ENCODE measurements at regions not wholly inside any gene's neighbourhood (a gene's known extent, or its start where the extent isn't known, plus 50 kb on each side); places are given as distances from the start of the nearest gene placed in this dataset.
"Not testable (repeated sequence)": the region's sequence is repeated elsewhere in the genome, so short reads cannot be mapped to it uniquely, and the experiment has no call there.

DNA sequence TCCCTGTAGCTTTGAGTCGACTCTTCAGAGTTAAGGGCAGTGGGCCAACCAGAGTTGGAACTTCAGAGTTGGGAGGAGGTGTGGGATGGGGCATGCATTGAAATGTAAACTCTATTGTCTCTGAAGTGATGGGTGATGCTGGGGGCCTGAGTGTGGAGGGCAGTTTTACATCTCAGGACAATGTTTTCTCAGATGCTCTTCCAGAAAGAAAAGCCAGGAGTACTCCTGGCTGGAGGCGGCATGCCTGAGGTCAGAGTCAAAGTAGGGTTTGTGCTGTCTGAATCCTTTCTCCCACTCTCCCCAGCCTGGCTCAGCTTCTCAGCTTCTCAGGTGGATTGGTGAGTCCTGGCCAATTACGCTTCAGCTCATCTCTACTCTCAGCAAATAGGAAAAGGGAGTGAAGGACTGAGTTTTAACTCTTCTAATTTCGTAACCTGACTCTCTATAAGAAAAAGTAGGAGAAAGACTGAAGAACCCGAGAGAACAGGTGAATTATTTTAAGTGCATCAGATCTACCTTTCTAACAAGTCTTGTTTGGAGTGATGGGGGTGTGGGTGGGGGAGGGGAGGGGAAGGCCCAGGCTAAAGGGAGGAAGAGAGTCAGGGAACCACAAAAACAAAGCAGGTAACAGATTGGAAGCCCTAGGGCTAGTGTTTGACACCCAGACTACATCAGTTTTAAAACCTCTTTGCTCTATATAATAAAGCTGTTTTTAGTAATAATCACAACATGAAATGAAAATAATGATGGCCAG, 107.5 kb upstream of the PELI1 start:
- Histone ChIP-seq H3K9ac (ENCODE audit: low read length) (no peak overlapping the region), H3K4me1 (ENCODE audit: control insufficient read depth in 2 of 2, insufficient read depth in 2 of 2, low read length in 2 of 2) (no peaks in the 10 kb centered on the region), H3K36me3 (replicated peaks in 1 of 2; ENCODE audit: control extremely low read depth in 1 of 2, control insufficient read depth in 1 of 2, extremely low read depth in 1 of 2, insufficient read depth in 2 of 2, low read length in 1 of 2) (no peaks in the 10 kb centered on the region), H2AFZ (ENCODE audit: insufficient read depth, low read depth, low read length, poor library complexity, severe bottlenecking) (no peak overlapping the region), H3K27ac (ENCODE audit: low read length in 2 of 2) (no peak overlapping the region), H3K79me2 (ENCODE audit: control insufficient read depth, insufficient read depth, low read length) (no peaks in the 10 kb centered on the region), H3K9me3 (ENCODE audit: control extremely low read depth in 1 of 3, control insufficient read depth in 2 of 3, insufficient read depth in 1 of 3, low read length in 2 of 3) (no peaks in the 10 kb centered on the region), H3K27me3 (replicated peaks in 1 of 4; ENCODE audit: control extremely low read depth in 1 of 4, control insufficient read depth in 3 of 4, insufficient read depth in 4 of 4, low read length in 3 of 4) (no peaks in the 10 kb centered on the region), H3K4me3 (ENCODE audit: control extremely low read depth in 1 of 5, extremely low read depth in 1 of 5, insufficient read depth in 1 of 5, low read depth in 2 of 5, low read length in 4 of 5) (no peak overlapping the region), H3K4me2 (replicated peaks; ENCODE audit: low read depth, low read length, poor library complexity, severe bottlenecking) (no peak overlapping the region), H4K20me1 (ENCODE audit: control insufficient read depth, insufficient read depth, low read length, poor library complexity, severe bottlenecking) (no peaks in the 10 kb centered on the region)
- CTCF ChIA-PET: interaction anchor here (0.6 kb wide), 1 partner anchor 14 kb away, joined by 3 read pairs; no protein-coding TSS in a partner anchor
- TF ChIP-seq, protein P1, sequence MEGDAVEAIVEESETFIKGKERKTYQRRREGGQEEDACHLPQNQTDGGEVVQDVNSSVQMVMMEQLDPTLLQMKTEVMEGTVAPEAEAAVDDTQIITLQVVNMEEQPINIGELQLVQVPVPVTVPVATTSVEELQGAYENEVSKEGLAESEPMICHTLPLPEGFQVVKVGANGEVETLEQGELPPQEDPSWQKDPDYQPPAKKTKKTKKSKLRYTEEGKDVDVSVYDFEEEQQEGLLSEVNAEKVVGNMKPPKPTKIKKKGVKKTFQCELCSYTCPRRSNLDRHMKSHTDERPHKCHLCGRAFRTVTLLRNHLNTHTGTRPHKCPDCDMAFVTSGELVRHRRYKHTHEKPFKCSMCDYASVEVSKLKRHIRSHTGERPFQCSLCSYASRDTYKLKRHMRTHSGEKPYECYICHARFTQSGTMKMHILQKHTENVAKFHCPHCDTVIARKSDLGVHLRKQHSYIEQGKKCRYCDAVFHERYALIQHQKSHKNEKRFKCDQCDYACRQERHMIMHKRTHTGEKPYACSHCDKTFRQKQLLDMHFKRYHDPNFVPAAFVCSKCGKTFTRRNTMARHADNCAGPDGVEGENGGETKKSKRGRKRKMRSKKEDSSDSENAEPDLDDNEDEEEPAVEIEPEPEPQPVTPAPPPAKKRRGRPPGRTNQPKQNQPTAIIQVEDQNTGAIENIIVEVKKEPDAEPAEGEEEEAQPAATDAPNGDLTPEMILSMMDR (IDR thresholded peaks at IDR 0.05): no peak
- Mint-ChIP-seq H3K9me3 (ENCODE audit: insufficient read depth) (no peaks in the 10 kb centered on the region), H3K27ac (no peak overlapping the region), H3K4me1 (no peaks in the 10 kb centered on the region), H3K27me3 (no peaks in the 10 kb centered on the region), H3K4me3 (no peak overlapping the region)
- intact Hi-C loops (cut with micrococcal nuclease): loop anchor here (1.0 kb wide), 1 partner anchor 8 kb away; no protein-coding TSS in a partner anchor
- ATAC-seq (ENCODE audit: low read depth) (no peak), DNase-seq (no peak)
- 85% methylated on average over 2 of the region's 5 CpGs for WGBS (ENCODE audit: insufficient coverage)
- POLR2A ChIA-PET: no interaction called here

DNA sequence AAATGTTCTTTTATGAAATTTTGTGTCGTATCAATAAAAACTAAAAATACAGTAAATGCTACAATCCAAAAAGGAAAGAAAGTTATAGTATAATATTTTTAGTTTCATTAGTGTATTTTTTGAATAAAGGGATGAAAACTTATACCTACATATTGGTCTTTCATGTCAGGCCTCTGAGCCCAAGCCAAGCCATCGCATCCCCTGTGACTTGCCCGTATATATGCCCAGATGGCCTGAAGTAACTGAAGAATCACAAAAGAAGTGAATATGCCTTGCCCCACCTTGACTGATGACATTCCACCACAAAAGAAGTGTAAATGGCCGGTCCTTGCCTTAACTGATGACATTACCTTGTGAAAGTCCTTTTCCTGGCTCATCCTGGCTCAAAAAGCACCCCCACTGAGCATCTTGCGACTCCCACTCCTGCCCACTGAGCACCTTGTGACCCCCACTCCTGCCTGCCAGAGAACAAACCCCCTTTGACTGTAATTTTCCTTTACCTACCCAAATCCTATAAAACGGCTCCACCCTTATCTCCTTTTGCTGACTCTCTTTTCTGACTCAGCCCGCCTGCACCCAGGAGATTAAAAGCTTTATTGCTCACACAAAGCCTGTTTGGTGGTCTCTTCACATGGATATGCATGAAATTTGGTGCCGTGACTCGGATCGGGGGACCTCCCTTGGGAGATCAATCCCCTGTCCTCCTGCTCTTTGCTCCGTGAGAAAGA, 108.2 kb upstream of the PELI1 start:
- H4K20me1 ChIP-seq (ENCODE audit: control insufficient read depth, insufficient read depth, low read length, poor library complexity, severe bottlenecking); CTCF ChIA-PET; ATAC-seq (ENCODE audit: low read depth); intact Hi-C loops (cut with micrococcal nuclease); H3K27ac ChIP-seq (ENCODE audit: low read length in 2 of 2); H3K4me3 ChIP-seq (ENCODE audit: control extremely low read depth in 1 of 5, extremely low read depth in 1 of 5, insufficient read depth in 1 of 5, low read depth in 2 of 5, low read length in 4 of 5); H3K79me2 ChIP-seq (ENCODE audit: control insufficient read depth, insufficient read depth, low read length); H3K4me2 ChIP-seq (replicated peaks; ENCODE audit: low read depth, low read length, poor library complexity, severe bottlenecking); POLR2A ChIA-PET; H3K4me3 Mint-ChIP-seq; H3K36me3 ChIP-seq (replicated peaks in 1 of 2; ENCODE audit: control extremely low read depth in 1 of 2, control insufficient read depth in 1 of 2, extremely low read depth in 1 of 2, insufficient read depth in 2 of 2, low read length in 1 of 2); H3K9me3 Mint-ChIP-seq (ENCODE audit: insufficient read depth); DNase-seq; H3K9ac ChIP-seq (ENCODE audit: low read length); H3K4me1 Mint-ChIP-seq; H2AFZ ChIP-seq (ENCODE audit: insufficient read depth, low read depth, low read length, poor library complexity, severe bottlenecking); H3K27ac Mint-ChIP-seq; H3K9me3 ChIP-seq (ENCODE audit: control extremely low read depth in 1 of 3, control insufficient read depth in 2 of 3, insufficient read depth in 1 of 3, low read length in 2 of 3); H3K27me3 ChIP-seq (replicated peaks in 1 of 4; ENCODE audit: control extremely low read depth in 1 of 4, control insufficient read depth in 3 of 4, insufficient read depth in 4 of 4, low read length in 3 of 4); H3K4me1 ChIP-seq (ENCODE audit: control insufficient read depth in 2 of 2, insufficient read depth in 2 of 2, low read length in 2 of 2); H3K27me3 Mint-ChIP-seq: not testable (repeated sequence)
- no CpG with 5 or more reads among the region's 11 CpGs for WGBS (ENCODE audit: insufficient coverage)

DNA sequence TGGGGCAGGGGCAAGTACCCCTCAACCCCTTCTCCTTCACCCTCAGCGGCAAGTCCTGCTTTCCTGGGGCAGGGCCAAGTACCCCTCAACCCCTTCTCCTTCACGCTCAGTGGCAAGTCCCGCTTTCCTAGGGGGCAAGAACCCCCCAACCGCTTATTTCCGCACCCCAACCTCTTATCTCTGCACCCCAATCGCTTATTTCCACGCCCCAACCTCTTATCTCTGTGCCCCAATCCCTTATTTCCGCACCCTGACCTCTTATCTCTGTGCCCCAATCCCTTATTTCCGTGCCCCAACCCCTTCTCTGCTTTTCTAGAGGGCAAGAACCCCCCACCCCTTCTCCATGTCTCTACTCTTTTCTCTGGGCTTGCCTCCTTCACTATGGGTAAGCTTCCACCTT, 109.2 kb upstream of the PELI1 start:
- WGBS (ENCODE audit: insufficient coverage): no CpG with 5 or more reads among the region's 9 CpGs

More for the DNA sequence above, 109.2 kb upstream of the PELI1 start:
- H3K27me3 ChIP-seq (replicated peaks in 1 of 4; ENCODE audit: control extremely low read depth in 1 of 4, control insufficient read depth in 3 of 4, insufficient read depth in 4 of 4, low read length in 3 of 4); H3K4me1 Mint-ChIP-seq; H3K27me3 Mint-ChIP-seq; H3K9me3 Mint-ChIP-seq (ENCODE audit: insufficient read depth); ATAC-seq (ENCODE audit: low read depth); intact Hi-C loops (cut with micrococcal nuclease); H3K4me3 Mint-ChIP-seq; H3K4me3 ChIP-seq (ENCODE audit: control extremely low read depth in 1 of 5, extremely low read depth in 1 of 5, insufficient read depth in 1 of 5, low read depth in 2 of 5, low read length in 4 of 5); DNase-seq; H3K27ac ChIP-seq (ENCODE audit: low read length in 2 of 2); H3K9ac ChIP-seq (ENCODE audit: low read length); H3K4me2 ChIP-seq (replicated peaks; ENCODE audit: low read depth, low read length, poor library complexity, severe bottlenecking); H3K9me3 ChIP-seq (ENCODE audit: control extremely low read depth in 1 of 3, control insufficient read depth in 2 of 3, insufficient read depth in 1 of 3, low read length in 2 of 3); H4K20me1 ChIP-seq (ENCODE audit: control insufficient read depth, insufficient read depth, low read length, poor library complexity, severe bottlenecking); POLR2A ChIA-PET; H3K36me3 ChIP-seq (replicated peaks in 1 of 2; ENCODE audit: control extremely low read depth in 1 of 2, control insufficient read depth in 1 of 2, extremely low read depth in 1 of 2, insufficient read depth in 2 of 2, low read length in 1 of 2); CTCF ChIA-PET; H3K27ac Mint-ChIP-seq; H3K79me2 ChIP-seq (ENCODE audit: control insufficient read depth, insufficient read depth, low read length); H3K4me1 ChIP-seq (ENCODE audit: control insufficient read depth in 2 of 2, insufficient read depth in 2 of 2, low read length in 2 of 2); H2AFZ ChIP-seq (ENCODE audit: insufficient read depth, low read depth, low read length, poor library complexity, severe bottlenecking): not testable (repeated sequence)

All from B cell (primary cell).